Activated gamma-delta T cell treated with anti-CD3 and anti-CD28 coated beads, Interleukin-2, amount 50 U/mL, for 16 hours (primary cell): ENCODE measurements at regions not wholly inside any gene's neighbourhood (a gene's known extent, or its start where the extent isn't known, plus 50 kb on each side); places are given as distances from the start of the nearest gene placed in this dataset.
"Not testable (repeated sequence)": the region's sequence is repeated elsewhere in the genome, so short reads cannot be mapped to it uniquely, and the experiment has no call there.

ENCODE experiments used
- DNase-seq: peaks from one replicate; pipeline ENCODE4 v3.0.0-alpha.2; 2020; ENCODE audit warnings: low read depth

DNA sequence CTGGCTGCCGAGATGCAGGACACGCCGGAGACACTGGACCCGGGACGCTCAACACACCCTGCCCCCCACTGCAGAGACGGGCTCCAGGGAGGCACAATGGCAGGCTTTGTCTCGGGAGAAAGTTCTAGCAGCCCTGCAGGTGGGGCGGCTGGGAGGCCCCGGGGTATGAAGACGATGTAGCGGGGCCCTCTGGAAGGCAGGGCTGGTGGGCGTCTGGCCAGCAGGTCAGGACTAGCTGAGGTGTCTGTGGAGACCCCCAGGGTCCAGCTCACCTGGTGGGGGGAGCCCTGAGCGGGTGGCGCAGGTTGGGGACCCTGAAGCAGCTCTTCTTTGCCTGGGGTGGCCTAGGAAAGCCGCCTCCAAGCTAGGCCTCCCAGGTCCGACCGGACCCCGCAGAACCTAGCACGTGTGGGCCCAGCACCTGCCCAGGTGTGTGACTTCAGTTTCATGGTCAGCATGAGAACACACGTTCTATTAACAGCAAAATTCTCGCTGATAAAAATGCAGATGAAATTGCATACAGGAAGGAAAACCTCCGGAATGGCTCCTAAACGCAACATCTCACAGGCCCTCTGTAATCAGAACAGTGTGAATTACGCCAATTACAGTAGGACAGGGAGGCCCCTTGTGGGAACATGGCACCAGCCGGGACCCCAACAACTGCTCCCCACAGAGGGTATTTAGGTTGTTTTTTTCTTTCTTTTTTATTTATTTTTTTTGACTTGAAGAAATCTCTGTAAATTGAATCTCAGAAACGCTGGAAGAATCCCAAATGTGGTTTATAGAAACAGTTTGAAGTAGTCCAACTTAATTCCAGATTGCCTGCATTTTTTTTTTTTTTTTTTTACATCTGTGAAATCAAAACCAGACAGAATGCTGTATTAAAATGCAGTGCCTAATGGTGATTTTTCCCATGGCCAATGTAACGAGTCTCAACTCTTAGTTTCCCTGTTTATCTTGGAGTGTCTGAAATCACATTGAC, 195.6 kb upstream of the ZNF469 start:
- DNase-seq, result not testable (repeated sequence)

DNA sequence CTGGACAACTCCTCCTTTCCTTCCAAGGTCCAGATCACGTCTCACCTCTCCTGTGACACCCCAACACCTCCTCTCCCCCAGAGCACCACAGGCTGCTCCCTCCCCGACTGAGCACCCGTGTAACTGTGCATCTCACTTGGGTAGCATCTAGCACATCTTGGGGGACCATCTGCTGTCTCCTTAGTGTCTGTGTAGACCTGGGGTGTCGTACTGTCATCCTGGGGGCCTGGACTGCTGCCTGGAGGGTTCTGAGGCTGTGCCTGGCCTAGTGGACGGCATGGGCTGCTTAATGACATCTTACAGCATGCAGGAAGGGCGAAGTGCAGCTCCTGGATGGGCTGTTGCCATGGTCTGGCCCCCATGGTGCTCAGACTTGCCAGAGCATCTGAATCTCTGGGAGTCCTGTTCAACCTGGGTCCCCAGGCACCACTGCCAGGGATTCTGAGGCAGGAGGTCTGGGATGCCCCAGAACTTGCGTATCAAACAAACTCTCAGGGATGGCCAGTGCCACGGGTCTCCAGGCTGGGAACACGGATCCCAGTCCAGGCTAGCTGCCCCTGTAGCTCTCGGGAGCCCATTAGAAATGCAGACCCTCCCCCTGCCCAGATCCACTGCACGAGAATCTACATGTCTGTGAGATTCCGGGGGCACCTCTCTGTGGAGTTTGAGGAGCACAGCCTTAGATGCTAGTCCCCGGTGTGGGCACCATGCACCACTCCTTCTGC, 194.4 kb upstream of the ZNF469 start:
- not testable (repeated sequence) for DNase-seq

- DNase-seq, result not testable (repeated sequence)
Measured at GRCh38 chr16:88190592-88191095, 192.1 kb upstream of the ZNF469 start.

GRCh38 chr16:88191168-88191567, 191.6 kb upstream of the ZNF469 start:
- not testable (repeated sequence) for DNase-seq

DNA sequence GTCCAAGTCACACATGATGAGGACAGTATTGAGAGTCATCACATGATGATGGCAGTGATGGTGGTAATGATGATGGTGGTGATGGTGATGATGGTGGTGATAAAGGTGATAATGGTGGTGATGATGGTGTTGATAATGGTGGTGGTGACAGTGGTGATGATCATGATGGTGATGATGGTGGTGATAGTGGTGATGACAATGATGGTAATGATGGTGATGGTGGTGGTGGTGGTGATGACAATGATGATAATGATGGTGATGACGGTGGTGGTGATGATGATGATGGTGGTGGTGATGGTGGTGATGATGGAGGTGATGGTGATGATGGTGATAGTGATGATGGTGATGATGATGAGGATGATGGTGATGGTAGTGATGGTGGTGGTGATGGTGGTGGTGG, 190.2 kb upstream of the ZNF469 start:
- DNase-seq, result no peak

- not testable (repeated sequence) for DNase-seq
Measured at GRCh38 chr16:88193706-88194396, 188.9 kb upstream of the ZNF469 start.

- no peak for DNase-seq
Measured at GRCh38 chr16:88194397-88195268, 188.1 kb upstream of the ZNF469 start.

DNA sequence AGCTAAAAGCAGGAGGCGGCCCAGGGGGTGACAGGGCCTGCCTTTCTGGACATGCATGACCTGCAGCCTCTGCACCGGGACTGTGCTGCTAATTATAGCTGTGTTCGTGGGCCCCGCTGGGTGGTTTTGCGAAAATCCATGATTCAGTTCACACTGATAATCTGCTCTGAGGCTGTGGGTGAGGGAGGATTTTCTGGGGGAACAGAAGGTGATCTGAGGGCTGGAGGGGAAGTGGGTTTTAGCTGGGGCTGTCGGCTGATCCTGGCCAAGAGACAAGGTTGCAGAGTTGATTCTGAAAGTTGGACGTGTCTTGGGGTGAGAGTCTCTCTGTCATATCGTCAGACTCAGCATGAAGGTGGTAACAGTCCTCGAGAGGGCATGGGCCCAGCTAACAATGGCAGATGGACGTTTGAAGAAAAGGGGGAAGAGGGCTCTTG, 187.5 kb upstream of the ZNF469 start:
- no peak for DNase-seq

DNA sequence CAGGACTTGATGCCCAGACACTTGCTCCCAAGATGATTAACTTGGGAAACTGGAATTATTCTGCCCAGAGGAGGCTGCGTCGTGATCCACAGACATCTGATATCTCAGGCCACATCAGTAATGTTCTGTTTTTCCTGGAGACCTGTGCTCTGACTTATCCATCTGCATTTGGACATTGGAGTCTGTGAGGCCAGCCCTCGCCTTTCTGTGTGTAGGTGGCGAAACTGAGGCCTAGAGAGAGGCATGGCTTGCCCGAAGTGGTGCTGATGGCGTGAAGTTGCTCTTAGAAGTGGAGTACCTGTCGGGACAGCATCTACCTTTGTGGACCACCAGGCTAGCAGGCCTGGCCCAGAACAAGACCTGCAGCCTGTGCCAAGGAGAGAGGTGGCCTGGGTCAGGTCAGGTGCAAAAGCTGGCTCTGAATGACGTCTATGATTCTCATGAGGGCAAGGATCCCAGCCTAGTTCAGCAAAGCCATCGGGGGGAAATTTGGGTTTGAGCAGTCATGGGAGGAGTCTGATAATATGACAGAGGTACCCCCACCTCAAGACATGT, 186.8 kb upstream of the ZNF469 start:
- no peak for DNase-seq

DNA sequence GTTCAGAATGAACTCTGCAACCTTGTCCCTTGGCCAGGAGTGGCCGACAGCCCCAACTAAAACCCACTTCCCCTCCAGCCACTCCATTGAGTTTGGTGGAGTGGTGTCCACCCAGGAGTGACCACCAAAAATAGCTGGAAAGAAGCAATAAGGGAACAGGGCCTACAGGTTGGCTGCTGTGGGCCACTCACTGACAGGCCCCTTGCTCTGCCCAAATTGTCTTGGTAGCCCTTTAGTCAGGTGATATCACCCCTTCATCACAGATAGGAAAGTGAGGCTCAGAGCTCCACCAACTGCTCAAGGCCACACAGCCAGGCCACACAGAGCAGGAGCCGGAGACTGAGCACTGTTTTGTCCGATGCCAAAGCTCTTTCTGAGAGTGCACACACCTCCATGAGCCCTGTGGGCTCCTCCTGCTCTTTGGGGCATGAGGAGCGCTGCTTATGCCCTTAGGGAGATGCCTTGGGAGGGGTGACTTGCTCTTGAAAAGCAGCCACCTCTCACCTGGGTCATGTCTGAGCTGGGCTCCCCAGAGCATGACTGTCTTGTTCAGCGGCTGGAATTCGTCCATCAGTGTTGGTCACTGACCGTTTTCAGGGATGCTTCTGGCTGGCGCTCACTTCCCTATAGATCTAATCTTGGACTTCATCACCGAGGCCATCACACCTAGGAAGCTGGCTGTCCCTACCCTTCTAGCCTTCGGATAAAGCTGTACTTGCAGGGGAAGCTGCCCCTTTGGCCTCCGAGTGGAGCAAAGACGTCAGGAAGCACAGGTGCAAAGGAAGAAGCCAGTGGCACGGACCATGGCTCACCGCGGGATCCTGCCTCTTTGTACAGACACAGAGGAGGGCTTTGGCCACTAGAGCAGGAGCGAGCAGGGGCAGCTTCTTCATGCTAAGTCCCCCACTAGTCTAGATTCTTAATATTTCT, 186.0 kb upstream of the ZNF469 start:
- no peak for DNase-seq

- no peak for DNase-seq
Measured at GRCh38 chr16:88197481-88198456, 185.0 kb upstream of the ZNF469 start.

- not testable (repeated sequence) for DNase-seq
Measured at GRCh38 chr16:88198457-88199295, 184.1 kb upstream of the ZNF469 start.

DNA sequence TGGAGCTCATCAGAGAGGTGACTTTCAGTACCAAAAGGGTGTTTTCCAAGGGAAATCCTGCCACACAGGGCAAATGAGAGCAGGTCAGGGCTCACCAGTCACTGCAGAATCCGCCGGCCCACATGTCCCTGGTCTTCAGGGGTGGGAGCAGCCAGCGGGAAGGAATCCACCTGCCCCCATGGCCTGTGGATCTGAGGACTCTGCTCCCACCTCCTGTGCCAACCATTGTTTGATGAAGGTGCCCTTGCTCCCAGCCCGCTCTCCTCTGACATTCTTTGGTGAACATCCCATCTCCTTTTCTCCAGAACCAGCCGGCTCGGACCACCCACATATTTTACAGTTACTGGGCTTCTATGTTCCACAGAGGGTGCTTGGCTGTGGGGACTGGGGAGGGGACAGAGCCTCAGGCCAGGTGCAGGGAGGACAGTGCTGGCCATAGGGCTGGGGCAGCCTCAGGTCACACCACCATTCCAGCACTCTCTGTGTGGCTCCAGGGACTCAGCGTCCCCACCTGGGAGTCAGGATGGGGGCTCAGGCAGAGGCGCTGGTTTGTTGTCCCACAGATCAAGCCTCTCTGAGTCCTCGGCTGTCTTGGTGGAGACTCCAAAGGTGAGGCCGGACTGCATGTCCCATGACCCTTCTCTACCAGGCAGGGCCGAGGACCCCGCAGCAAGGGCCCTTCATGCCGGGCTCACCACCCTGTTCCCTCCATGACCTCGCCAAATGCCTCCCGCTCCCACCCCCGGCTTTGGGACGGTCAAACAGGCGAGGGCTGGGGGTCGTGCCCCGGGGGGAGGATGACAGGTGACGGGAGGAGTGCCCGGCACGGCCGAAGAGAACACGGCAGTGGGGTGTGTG, 183.2 kb upstream of the ZNF469 start:
- DNase-seq, result not testable (repeated sequence)

DNA sequence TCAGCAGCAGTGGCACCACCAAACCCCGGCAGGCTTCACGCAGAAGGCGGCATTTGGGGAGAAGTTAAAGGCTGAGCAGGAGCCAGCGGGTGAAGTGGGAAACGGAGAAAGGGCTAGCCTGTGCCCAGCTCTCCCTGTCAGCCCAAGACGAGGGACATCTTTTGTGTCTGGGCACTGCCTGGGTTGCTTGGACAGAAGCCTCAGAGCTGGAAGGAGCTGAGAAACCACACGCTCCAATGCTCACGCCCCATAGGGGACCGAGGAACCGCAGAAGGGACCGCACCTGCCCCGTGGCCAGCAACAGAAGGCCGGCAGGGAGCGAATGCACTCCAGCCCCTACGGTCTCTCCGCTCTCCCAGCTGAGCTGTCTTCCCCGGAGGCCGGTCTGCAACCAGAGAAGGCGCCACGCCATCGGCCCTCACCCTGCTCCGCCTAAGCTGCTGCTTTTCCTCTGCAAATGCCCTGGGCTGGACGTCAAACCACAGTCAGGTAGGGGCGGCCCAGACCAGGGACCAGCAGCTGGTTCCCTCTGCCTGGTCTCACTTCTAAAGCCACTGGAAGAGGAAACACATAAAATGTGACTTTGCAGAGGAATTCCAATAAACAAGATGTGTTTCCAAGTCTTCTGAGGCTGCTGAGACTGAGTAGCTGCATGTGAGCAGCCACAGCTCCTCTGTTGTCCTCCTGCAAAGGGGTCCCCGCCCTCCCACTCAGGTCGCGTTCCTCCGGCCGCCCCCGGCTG, 182.4 kb upstream of the ZNF469 start:
- not testable (repeated sequence) for DNase-seq

- no peak for DNase-seq
Measured at GRCh38 chr16:88200896-88201185, 181.9 kb upstream of the ZNF469 start.

- DNase-seq, result not testable (repeated sequence)
Measured at GRCh38 chr16:88201611-88202010, 181.1 kb upstream of the ZNF469 start.
